GM19438 (cell line): ENCODE measurements at regions not wholly inside any gene's neighbourhood (a gene's known extent, or its start where the extent isn't known, plus 50 kb on each side); places are given as distances from the start of the nearest gene placed in this dataset.

Experiments used
- ATAC-seq: cut with Tn5 transposase; IDR thresholded peaks from one replicate; pipeline ENCODE4 v1.9.1; 2021; ENCODE audit warnings: low read depth; ENCODE audit not compliant: unreplicated experiment

DNA sequence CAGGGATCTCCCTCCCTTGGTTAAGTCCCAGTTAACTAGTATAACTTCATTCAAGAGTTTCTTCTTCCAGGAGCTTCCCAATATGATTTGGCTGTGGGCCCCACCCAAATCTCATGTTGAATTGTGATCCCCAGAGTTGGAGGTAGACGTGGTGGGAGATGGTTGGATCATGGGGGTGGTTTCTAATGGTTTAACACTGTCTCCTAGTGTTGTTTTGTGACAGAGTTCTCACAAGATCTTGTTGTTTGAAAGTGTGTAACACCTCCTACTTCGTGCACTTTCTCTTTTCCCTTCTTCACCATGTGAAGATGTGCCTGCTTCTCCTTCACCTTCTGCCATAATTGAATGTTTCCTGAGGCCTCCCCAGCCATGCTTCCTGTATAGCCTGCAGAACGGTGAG is 251.8 kb upstream of the FGGY start:
- no peak for ATAC-seq

DNA sequence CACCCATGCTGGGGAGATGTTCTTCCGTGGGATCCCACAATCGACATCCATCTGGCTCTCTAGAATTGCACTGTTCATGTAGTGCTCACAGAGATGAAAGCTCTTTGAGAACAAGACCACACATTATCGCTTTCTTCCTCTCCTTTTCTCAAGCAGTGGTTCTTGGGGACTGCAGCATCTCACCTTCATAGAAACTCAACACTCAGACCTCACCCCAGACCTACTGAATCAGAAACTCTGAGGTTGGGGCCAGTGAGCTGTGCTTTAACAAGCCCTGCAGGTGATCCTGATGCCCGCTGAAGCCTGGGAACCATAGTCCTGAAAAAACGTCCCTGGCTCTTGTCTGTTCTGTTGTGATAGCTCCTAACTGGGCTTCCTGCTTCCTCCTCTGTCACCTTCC is 251.3 kb upstream of the FGGY start:
- ATAC-seq: no peak

DNA sequence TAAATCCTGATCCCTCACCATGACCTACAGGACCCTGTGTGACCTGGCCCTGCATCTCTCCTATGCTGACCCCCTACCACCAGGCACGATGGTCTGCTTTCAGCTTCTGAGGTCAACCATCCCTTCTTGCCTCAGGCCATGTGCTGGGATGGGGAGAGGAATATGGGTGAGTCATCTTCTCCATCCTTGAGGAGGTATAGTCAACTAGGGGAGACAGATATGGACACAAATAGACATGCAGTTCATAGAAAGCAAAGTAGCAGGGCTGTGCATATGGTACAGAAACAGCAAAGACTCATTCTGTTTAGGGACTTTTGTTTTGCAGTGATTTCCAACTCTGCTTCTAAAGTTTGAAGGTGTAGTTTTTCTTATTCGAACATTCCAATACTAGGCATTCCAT is 250.8 kb upstream of the FGGY start:
- peak; percentile 7 for ATAC-seq

- peak; percentile 95 for ATAC-seq
Observed at GRCh38 chr1:59046730-59047157, 250.2 kb upstream of the FGGY start.

DNA sequence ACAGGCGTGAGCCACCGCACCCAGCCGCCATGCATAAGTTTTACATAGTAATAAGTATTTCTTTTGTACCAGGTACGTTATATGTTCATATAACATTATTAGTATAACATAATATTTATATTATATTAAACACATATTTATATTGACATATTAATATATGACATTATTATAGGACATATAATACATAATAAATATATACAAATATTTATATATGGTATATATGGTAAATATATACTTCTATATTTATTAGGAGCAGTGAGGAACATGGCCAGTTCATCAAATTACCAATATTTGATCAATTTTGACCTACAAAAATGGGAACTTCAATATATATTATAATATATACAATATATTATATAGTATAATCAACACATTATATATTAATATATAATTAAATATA is 245.9 kb upstream of the FGGY start:
- no peak for ATAC-seq

DNA sequence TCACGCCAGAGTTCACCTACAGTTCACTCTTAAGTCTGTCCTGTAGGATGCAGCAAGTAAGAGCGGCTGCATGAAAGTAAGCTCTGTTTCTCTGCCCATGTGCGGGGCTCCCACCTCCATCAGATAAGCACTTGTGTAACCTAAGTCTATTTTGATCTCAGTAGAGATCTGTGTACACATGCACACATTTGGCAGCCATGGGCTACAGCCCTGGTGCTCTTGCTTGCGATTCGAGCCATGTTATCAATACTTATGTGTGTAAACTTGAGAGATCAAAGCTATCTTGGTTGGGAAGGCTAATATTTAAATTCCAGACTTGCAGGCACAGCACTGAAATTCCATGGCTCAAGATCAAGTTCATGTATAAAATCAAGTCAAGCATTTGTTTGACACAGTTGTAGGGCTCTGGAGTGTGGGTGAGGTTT is 244.7 kb upstream of the FGGY start:
- ATAC-seq: no peak

DNA sequence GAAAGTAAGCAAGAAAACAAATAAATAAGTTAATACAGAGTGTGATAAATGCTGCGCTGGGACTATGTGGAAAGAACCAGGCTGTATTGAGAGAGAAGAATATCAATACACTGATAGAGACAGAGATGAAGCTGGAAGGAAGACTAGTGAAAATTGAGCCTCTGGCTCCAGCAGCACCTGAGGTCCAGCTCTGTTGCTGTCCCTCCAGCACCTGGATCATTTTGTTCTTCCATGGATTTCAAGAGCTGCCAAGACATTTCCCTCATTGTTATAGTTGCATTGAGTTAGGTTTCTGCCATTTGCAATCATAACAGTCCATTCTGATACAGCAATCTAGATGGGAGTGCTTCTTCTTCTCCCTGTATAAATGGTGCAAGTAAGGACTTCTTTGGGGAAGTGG is 242.7 kb upstream of the FGGY start:
- ATAC-seq: no peak

- no peak for ATAC-seq
Observed at GRCh38 chr1:59055908-59056719, 240.8 kb upstream of the FGGY start.

DNA sequence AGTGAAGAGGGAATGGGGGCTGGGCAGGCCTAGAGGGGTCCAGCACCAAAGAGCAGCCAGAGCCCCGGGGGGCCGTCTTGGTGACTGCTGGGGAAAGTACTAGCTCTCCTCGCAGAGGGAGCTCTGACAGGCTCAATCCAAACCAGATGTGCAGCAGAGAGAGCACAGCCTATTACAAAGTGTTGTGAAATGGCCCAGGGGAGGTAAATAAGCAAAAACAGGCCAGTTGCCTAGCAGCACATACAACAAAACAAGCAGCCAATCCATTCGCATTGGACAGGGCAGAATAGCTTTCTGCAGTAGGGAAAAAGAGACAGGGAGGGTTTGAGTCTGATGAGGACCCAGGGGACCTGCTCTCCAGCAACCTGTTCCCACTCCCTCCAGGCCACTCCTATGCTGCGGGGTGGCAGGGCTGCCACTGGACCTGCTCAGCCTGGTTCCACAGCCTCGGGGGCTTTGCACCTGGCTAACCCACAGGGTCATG is 239.6 kb upstream of the FGGY start:
- ATAC-seq: no peak

DNA sequence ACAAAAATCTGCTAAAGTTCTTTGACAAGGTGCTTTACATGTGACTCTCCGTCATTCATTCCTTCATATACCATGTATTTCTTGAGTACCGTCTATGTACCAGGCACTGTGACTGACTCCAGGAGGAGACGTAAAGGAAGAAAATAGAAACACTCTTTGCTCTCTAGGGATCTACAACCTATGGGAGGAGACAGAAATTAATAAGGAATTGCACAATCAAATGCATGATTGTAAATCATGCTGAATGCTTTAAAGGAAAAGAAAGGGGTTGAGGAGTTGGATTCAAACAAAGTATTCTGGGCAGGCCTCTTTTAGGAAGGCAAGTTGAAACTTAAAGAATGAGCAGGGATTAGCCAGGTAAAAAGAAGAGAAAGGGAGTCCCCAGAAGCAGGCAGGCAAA is 239.1 kb upstream of the FGGY start:
- ATAC-seq: no peak

DNA sequence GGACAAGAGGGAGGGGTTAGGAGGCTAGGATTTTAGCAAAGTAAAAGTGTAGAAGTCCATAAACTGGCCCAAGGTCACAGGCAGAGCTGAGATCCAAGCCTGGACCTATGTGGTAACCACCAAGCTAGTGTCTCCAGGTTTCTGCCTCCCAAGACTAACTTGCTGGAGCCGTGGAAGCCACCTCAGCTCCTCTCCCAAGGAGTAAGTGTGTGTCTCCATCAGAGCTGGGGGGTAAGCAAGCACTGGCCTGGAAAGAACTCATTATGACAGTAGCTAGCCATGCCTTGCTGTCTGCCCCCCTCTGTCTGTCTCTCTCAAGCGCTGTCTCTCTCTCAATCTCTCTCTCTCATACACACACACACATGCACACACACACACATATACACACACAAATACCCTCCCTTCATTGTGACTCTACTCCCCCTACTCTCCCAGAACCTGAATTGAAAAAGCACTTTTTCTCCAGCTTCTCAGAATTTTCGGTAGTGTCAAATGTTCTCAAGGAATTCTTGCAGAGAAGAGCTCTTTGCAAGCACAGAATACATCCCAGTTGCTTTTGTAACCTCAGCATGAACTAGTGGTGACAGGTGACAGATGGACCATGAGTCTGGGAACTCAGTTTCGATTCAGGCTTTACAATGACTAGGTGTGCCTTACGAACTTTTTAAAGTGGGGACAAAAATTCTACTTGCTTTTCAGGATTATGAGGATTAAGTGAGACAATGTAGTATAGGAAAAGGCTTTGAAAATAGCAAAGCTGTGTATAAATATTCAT is 238.0 kb upstream of the FGGY start:
- no peak for ATAC-seq

DNA sequence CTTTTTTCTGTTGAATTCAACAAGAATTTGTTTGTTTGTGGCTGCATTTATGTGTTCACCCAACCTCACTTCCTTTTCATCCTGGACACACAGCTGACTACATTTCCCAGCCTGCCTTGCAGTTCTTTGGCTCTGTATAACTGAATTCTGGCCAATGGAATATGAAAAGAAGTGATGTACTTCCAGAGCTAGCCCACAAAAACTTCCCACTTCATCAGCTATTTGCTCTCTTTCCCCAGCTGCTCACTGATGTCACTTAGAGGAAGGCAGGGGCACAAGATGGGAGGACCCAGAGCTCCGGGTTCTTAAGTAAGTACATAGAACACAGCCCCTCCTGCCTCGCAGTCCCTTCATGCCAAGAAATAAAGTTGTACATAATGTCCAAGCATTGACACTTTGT is 235.0 kb upstream of the FGGY start:
- ATAC-seq: no peak

DNA sequence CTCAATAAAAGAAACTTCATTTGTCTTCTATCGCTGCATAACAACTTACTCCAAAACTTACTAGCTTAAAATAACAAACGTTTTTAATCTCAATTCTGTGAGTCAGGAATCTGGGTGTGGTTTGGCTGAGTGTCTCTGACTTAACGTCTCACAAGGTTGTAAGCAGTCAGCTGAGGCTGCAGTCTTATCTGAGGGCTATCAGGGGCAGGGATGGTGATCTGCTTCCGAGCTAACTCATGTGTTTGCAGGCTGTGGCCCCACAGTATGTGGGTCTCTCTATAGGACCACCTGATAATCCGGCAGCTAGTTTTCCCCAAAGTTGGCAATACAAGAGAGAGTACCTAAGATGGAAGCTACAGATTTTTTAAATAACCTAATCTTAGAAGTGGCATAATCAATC is 234.2 kb upstream of the FGGY start:
- no peak for ATAC-seq

- no peak for ATAC-seq
Observed at GRCh38 chr1:59063501-59063900, 233.4 kb upstream of the FGGY start.

DNA sequence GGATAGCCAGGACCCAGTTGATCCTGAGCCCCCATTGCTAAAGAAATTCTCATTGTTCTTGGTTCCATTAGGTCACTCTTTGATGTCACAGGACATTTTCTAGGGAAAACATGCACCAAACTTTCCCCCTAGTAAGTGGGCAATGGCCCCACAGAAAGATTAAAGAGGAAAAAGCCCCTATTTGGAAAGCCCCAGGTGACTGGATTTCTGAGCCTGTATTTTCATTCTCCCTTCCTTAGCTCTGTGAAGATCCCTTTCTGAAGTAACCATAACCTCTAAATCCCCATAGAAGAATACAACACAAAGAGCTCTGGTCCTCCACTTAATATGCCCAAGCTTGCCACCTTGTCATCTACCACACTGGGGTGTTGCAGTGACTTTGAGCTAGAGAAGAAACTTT is 232.3 kb upstream of the FGGY start:
- no peak for ATAC-seq

- ATAC-seq: no peak
Observed at GRCh38 chr1:59066236-59066635, 230.7 kb upstream of the FGGY start.

- ATAC-seq: no peak
Observed at GRCh38 chr1:59070610-59071009, 226.3 kb upstream of the FGGY start.

GRCh38 chr1:59071289-59071688 is 225.6 kb upstream of the FGGY start:
- ATAC-seq: no peak

GRCh38 chr1:59071876-59072582 is 224.9 kb upstream of the FGGY start:
- ATAC-seq: no peak

- ATAC-seq: no peak
Observed at GRCh38 chr1:59072583-59072947, 224.3 kb upstream of the FGGY start.

GRCh38 chr1:59074598-59074997 is 222.3 kb upstream of the FGGY start:
- ATAC-seq: no peak
